Peyer's patch (tissue), 4 donors: ENCODE measurements at regions not wholly inside any gene's neighbourhood (a gene's known extent, or its start where the extent isn't known, plus 50 kb on each side); places are given as distances from the start of the nearest gene placed in this dataset.

Experiments
- CTCF ChIP-seq, 6 experiments: fragments of 450-650 bp in 4 of 6; fragments of 200-600 bp in 2 of 6; sonication (generic) in 1 of 6; IDR thresholded peaks; one replicate each; pipeline ENCODE4 v1.5.1; 2017 to 2019; ENCODE audit warnings: antibody characterized with exemption in 6 of 6, mild to moderate bottlenecking in 3 of 6, moderate library complexity in 1 of 6
- POLR2A ChIP-seq, 2 donors: fragments of 450-650 bp; IDR thresholded peaks; one replicate each; pipeline ENCODE4 v1.5.1; 2017; ENCODE audit warnings: antibody characterized with exemption in 2 of 2, mild to moderate bottlenecking in 2 of 2, moderate library complexity in 2 of 2

DNA sequence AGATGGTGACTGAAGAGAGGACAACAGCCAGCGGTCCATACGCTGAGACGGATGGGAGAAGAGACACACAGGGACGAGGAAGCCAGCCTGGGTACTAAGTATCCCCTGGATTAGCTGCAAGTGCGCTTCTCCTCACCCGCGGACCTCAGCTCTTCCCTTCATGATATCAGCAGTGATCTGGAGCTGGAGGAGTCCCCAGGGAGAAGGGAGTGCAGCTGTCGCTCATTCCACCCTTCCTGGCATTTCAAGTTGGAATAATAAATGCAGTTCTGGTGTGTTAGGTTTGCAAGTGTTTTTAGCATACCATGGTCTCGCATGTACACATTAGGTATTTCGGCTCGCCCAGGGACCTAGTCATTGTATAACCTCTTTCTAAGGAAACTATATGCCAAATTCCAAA lies 88.5 kb upstream of the C1QTNF9B start:
- TF ChIP-seq CTCF (IDR thresholded peaks at IDR 0.05) (no peak), POLR2A (IDR thresholded peaks at IDR 0.05) (no peak)
